ENCODE measurements at regions not wholly inside any gene's neighbourhood (a gene's known extent, or its start where the extent isn't known, plus 50 kb on each side); places are given as distances from the start of the nearest gene placed in this dataset.

DNA sequence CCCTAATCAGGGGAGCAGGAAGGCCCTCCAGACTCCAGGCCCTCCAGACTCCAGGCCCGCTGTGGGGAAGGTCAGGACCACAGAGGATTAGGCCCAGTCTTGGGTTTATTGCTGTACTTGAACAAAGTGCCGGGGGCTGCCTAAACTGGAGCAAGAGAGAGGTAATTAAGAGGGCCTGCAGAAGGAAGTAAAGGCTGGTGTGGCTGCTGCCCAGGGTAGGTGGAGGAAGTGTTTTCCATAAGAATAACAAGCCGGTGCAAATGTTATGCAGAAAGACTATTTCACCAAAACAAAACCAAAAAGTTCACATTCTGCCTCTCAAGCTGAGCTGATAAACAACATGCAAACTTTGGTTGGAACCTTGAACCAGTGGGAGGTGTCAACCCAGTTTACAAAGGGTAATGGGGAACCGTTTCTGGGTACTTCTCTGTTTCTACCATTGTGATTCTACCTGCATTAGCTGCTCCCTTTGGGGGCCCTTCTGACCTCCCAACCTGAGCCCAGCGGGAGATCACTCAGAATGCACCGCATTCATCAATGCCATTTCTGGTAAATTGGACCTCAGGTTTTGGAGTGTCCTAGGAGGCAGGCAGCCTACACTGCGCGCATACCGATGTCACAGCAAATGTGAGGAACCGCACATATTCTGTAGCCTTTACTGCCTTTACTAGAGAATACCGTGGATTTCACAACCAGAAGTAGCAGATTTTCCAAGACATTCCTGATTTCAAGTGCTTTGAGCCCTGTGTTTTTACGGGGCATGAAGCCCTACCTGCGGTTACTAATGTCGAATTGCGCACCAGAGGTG lies 59.7 kb upstream of the BCOR start:
- Histone ChIP-seq H3K4me3 (peak overlapping the region; percentile 30 to 47), H3K9me3 (no peaks in the 10 kb centered on the region), H3K4me1 (peaks cover under 1% of the 10 kb centered on the region), H3K36me3 (ENCODE audit: low read depth, missing control alignments) (no peaks in the 10 kb centered on the region), H3K27me3 (no peaks in the 10 kb centered on the region), H3K27ac (peak overlapping the region in 1 of 2 donors; percentile 41)
- 50 to 69% methylated on average over 1 to 15 of the region's 15 CpGs for WGBS, 2 donors
- DNase-seq, result no peak
- intact Hi-C loops (cut with DNase I; ENCODE audit: low total_unique reads), result no loop called here
- TF ChIP-seq CTCF (IDR thresholded peaks at IDR 0.05), result no peak

DNA sequence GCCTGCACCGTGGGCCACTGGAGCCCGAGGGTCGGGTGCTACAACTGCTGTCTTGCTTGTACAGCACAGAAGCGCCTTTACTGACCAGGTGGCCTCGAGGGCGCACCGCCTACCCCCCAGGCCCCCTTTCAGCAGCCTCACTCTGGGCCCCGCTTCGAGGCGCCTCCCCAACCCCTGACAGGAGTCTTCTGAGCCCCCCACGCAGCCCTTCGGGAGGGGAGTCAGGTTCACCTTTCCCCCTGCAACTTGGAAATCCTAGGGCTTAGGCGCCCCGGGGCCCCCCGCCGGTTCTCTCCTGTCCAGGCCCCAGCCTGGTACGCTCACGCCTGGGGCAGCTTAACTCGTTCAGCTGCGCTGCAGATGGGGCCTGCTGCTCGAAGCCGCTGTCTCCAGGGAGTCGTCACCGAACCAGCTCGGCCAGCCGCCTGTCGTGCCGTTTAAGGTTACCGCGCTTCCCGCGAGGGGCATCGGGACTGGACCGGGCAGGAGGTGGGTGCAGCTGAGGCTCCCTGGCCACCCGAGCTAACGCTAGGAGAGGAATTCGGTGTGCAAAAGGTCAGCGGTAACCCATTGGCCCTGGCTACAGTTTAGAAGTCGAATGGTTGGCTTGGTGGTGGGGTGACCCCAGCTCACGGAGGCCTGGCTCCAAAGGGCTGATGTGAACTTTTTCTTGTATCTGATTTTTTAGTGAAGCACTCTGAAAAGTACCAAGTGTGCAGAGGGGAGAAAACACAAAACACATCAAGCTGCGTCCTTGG lies 58.9 kb upstream of the BCOR start:
- no peaks in the 10 kb centered on the region for H3K9me3 ChIP-seq
- intact Hi-C loops (cut with DNase I; ENCODE audit: low total_unique reads), result no loop called here
- peaks cover 4% of the 10 kb centered on the region for H3K4me1 ChIP-seq
- WGBS, 2 donors, result 57% methylated on average over 30 of the region's 41 CpGs; no CpG with 5 or more reads in 1 of the 2 donors
- no peak overlapping the region for H3K27ac ChIP-seq
- H3K27me3 ChIP-seq, result no peaks in the 10 kb centered on the region
- no peaks in the 10 kb centered on the region for H3K36me3 ChIP-seq (ENCODE audit: low read depth, missing control alignments)
- H3K4me3 ChIP-seq, result no peak overlapping the region
- no peak for DNase-seq
- TF ChIP-seq CTCF (IDR thresholded peaks at IDR 0.05) (no peak), POLR2A (IDR thresholded peaks at IDR 0.05) (no peak)

DNA sequence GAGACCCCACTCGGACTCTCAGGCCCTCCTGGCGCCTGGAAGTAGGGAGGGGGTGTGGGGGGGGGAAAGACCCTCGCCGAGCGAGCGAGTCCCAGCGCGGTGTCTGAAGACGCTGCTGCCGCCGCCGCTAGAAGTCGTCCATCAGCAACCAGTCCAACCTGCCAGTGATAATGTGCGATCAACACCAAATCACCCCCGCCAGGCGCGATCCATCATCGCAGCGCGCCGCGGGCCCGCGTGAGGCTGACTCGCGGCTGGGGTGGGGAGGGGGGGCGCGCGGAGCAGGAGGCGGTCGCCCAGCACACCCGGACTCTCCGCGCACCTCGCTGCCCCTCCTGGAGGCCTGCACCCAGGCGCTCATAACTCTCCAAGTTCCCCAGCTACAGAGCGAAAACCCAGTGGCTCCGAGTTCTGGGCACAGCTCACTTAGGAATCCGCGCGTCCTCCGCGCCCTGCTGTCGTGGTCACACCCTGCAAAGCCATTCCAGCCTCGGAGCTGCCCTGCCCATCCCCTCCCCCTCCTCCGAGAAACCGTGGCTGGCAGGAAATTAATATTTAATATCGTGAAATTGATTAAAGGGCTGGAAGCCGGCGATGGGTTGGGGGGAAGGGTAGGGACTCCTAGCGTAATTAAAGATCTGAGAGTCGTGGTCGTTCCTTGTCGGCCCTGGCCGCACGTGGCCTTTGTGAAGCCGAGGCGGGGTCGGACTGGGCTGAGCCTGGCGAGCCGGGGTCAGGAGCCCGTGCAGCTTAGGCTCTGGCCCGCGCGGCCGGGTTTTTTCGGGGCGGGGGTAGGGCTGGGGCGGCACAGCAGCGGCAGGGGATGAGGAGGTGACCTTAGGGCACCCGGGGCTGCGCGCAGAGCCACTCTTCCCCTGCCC lies 58.1 kb upstream of the BCOR start:
- WGBS, 2 donors, result 47 to 80% methylated on average over 11 to 32 of the region's 73 CpGs
- TF ChIP-seq POLR2A (IDR thresholded peaks at IDR 0.05), result no peak
- no peak for TF ChIP-seq CTCF (IDR thresholded peaks at IDR 0.05)
- Histone ChIP-seq H3K4me3 (peak overlapping the region; percentile 21 to 48), H3K4me1 (peaks cover 4% of the 10 kb centered on the region), H3K36me3 (ENCODE audit: low read depth, missing control alignments) (no peaks in the 10 kb centered on the region), H3K27me3 (no peaks in the 10 kb centered on the region), H3K9me3 (no peaks in the 10 kb centered on the region), H3K27ac (no peak overlapping the region)
- intact Hi-C loops (cut with DNase I; ENCODE audit: low total_unique reads), result no loop called here
- DNase-seq, result no peak

DNA sequence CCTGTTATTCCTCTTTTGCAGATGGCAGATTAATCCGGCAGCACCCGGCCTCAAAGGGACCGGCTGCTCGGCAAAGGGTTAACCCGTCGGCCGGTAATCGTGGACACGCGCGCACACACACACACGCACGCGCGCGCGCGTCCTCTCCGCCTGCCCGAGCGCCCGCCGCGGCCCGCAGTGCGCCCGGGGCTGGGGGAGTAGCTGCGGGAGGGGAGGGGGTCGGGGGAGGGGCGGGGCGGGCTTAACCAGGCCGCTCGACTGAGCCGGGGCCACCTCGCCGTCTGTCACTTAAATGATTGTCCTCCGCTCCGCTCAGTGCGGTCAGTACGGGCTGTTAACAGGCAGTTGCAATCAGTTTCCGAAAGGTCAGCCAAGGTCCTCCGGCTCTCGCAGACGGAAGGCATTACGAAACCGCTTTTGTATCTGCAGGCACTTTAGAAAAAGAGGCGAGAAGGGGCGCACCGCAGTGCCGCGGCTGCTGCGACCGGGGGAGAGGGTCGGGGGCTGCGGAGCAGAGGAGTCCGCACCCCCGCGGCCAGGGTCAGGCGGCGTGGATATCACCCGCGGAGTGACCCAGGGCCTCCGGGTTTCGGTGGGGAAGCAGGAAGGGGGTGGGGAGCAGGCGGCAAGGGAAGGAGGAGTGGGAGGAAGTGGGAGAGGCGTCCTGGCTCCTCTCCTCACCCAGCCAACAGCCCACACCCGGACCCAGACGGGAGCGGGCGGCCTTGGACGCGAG lies 57.3 kb upstream of the BCOR start:
- intact Hi-C loops (cut with DNase I; ENCODE audit: low total_unique reads), result no loop called here
- peak; percentile 81 for DNase-seq
- Histone ChIP-seq H3K9me3 (no peaks in the 10 kb centered on the region), H3K36me3 (ENCODE audit: low read depth, missing control alignments) (no peaks in the 10 kb centered on the region), H3K27ac (no peak overlapping the region), H3K27me3 (no peaks in the 10 kb centered on the region), H3K4me3 (peak overlapping the region; percentile 21 to 48), H3K4me1 (peaks cover 4% of the 10 kb centered on the region)
- TF ChIP-seq CTCF (IDR thresholded peaks at IDR 0.05), result no peak
- no peak for TF ChIP-seq POLR2A (IDR thresholded peaks at IDR 0.05)
- 1% methylated on average over 29 of the region's 72 CpGs; no CpG with 5 or more reads in 1 of the 2 donors for WGBS, 2 donors

Measured in testis (tissue), 2 donors.